ENCODE measurements at regions not wholly inside any gene's neighbourhood (a gene's known extent, or its start where the extent isn't known, plus 50 kb on each side); places are given as distances from the start of the nearest gene placed in this dataset.

GRCh38 chr4:160498211-160498610, 1395.3 kb downstream of the RAPGEF2 start:
- TF ChIP-seq CTCF (conservative IDR thresholded peaks at IDR 0.05; ENCODE audit: low read depth, low read length): no peak
- no peak for TF ChIP-seq EZH2 (IDR thresholded peaks at IDR 0.05; ENCODE audit: borderline replicate concordance, low read depth, low read length, poor library complexity, severe bottlenecking)

All from A673 (cell line).